Erythroblast (primary cell): ENCODE measurements at regions not wholly inside any gene's neighbourhood (a gene's known extent, or its start where the extent isn't known, plus 50 kb on each side); places are given as distances from the start of the nearest gene placed in this dataset.

ENCODE experiments used
- GATA1 ChIP-seq: IDR thresholded peaks from 2 replicates; pipeline ENCODE4 v1.6.1; 2011; ENCODE audit warnings: low read depth, mild to moderate bottlenecking, control low read depth, low read length, moderate library complexity
- POLR2A ChIP-seq: IDR thresholded peaks from 2 replicates; pipeline ENCODE4 v1.6.1; 2011; ENCODE audit warnings: mild to moderate bottlenecking, low read length

GRCh38 chr6:92847988-92848387 is 571.4 kb downstream of the EPHA7 start:
- TF ChIP-seq POLR2A (no peak), GATA1 (no peak)
